GM10248 (cell line): ENCODE measurements at regions not wholly inside any gene's neighbourhood (a gene's known extent, or its start where the extent isn't known, plus 50 kb on each side); places are given as distances from the start of the nearest gene placed in this dataset.
"Not testable (repeated sequence)": the region's sequence is repeated elsewhere in the genome, so short reads cannot be mapped to it uniquely, and the experiment has no call there.

ENCODE experiments used
- CTCF ChIA-PET: fragments of 300-600 bp; sonication (Branson Sonifier 250); formaldehyde crosslinking; extraction: SDS; loops from one replicate; lab custom pipeline; 2021; ENCODE audit warnings: antibody characterized with exemption; lab: Yijun Ruan, JAX
- POLR2A ChIA-PET: fragments of 350-650 bp; sonication (Branson Sonifier 250); formaldehyde crosslinking; extraction: SDS; loops from one replicate; lab custom pipeline; 2020; ENCODE audit warnings: antibody characterized with exemption; lab: Yijun Ruan, JAX
- DNase-seq: peaks from one replicate; pipeline ENCODE4 v3.0.0; 2012; ENCODE audit errors: extremely low spot score
- TF ChIP-seq, protein P1 (sequence below): IDR thresholded peaks from 2 replicates; pipeline ENCODE4 v1.5.1; 2012; ENCODE audit warnings: mild to moderate bottlenecking, low read depth; ENCODE audit errors: extremely low read depth, missing control alignments, control extremely low read depth

GRCh38 chr1:68908316-68908715, 411.4 kb upstream of the DEPDC1 start:
- POLR2A ChIA-PET: no interaction called here
- no peak for DNase-seq
- TF ChIP-seq, protein P1, sequence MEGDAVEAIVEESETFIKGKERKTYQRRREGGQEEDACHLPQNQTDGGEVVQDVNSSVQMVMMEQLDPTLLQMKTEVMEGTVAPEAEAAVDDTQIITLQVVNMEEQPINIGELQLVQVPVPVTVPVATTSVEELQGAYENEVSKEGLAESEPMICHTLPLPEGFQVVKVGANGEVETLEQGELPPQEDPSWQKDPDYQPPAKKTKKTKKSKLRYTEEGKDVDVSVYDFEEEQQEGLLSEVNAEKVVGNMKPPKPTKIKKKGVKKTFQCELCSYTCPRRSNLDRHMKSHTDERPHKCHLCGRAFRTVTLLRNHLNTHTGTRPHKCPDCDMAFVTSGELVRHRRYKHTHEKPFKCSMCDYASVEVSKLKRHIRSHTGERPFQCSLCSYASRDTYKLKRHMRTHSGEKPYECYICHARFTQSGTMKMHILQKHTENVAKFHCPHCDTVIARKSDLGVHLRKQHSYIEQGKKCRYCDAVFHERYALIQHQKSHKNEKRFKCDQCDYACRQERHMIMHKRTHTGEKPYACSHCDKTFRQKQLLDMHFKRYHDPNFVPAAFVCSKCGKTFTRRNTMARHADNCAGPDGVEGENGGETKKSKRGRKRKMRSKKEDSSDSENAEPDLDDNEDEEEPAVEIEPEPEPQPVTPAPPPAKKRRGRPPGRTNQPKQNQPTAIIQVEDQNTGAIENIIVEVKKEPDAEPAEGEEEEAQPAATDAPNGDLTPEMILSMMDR: no peak
- CTCF ChIA-PET: interaction anchor here (1.1 kb wide), 1 partner anchor 12 kb away, joined by 3 read pairs; no protein-coding TSS in a partner anchor

GRCh38 chr1:68916221-68916902, 419.5 kb upstream of the DEPDC1 start:
- ChIA-PET POLR2A (no interaction called here), CTCF (no interaction called here)
- TF ChIP-seq, protein P1: no peak
- DNase-seq: no peak

GRCh38 chr1:68917456-68917855, 420.6 kb upstream of the DEPDC1 start:
- ChIA-PET CTCF (no interaction called here), POLR2A (no interaction called here)
- TF ChIP-seq, protein P1: no peak
- no peak for DNase-seq

GRCh38 chr1:68918563-68918962, 421.7 kb upstream of the DEPDC1 start:
- no peak for DNase-seq
- POLR2A ChIA-PET: no interaction called here
- CTCF ChIA-PET: no interaction called here
- TF ChIP-seq, protein P1: no peak

- TF ChIP-seq, protein P1: no peak
- ChIA-PET CTCF (no interaction called here), POLR2A (no interaction called here)
- no peak for DNase-seq
Observed at GRCh38 chr1:68919075-68919474, 422.2 kb upstream of the DEPDC1 start.

DNA sequence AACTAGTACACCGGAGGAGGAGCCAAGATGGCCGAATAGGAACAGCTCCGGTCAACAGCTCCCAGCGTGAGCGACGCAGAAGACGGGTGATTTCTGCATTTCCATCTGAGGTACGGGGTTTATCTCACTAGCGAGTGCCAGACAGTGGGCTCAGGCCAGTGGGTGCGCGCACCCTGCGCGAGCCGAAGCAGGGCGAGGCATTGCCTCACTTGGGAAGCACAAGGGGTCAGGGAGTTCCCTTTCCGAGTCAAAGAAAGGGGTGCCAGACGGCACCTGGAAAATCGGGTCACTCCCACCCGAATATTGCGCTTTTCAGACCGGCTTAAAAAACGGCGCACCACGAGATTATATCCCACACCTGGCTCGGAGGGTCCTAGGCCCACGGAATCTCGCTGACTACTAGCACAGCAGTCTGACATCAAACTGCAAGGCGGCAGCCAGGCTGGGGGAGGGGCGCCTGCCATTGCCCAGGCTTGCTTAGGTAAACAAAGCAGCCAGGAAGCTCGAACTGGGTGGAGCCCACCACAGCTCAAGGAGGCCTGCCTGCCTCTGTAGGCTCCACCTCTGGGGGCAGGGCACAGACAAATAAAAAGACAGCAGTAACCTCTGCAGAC, 426.7 kb upstream of the DEPDC1 start:
- DNase-seq, POLR2A ChIA-PET, CTCF ChIA-PET: not testable (repeated sequence)

- TF ChIP-seq, protein P1: no peak
- POLR2A ChIA-PET: no interaction called here
- no peak for DNase-seq
- CTCF ChIA-PET: no interaction called here
Observed at GRCh38 chr1:68930101-68930500, 433.2 kb upstream of the DEPDC1 start.
